ENCODE measurements at regions not wholly inside any gene's neighbourhood (a gene's known extent, or its start where the extent isn't known, plus 50 kb on each side); places are given as distances from the start of the nearest gene placed in this dataset.

DNA sequence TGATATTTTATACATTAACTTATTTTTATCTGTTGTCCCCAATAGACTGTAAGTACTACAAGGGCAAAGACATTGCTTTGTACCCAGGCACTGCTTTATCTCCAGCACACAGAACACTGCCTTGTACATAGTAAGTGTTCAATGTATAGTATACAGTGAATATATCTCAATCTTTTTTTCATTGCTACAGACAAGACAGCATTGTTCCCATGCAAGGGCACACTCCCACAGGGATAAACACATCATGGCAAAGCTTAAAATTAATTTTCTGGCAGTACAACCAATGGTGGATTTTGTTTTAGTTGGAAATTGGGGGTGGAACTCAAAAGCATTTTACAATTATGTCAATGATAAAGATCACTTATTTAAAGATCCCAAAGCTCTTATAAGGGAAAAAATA lies 112.3 kb upstream of the EEA1 start:
- H3K9me3 ChIP-seq: no peaks in the 10 kb centered on the region
- intact Hi-C loops (cut with DNase I, micrococcal nuclease): no loop called here
- peaks cover 10% of the 10 kb centered on the region for H3K4me1 ChIP-seq (ENCODE audit: low read depth)
- ATAC-seq: no peak
- H3K36me3 ChIP-seq (ENCODE audit: low read depth): no peaks in the 10 kb centered on the region
- DNase-seq: no peak
- TF ChIP-seq, protein P1, sequence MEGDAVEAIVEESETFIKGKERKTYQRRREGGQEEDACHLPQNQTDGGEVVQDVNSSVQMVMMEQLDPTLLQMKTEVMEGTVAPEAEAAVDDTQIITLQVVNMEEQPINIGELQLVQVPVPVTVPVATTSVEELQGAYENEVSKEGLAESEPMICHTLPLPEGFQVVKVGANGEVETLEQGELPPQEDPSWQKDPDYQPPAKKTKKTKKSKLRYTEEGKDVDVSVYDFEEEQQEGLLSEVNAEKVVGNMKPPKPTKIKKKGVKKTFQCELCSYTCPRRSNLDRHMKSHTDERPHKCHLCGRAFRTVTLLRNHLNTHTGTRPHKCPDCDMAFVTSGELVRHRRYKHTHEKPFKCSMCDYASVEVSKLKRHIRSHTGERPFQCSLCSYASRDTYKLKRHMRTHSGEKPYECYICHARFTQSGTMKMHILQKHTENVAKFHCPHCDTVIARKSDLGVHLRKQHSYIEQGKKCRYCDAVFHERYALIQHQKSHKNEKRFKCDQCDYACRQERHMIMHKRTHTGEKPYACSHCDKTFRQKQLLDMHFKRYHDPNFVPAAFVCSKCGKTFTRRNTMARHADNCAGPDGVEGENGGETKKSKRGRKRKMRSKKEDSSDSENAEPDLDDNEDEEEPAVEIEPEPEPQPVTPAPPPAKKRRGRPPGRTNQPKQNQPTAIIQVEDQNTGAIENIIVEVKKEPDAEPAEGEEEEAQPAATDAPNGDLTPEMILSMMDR (IDR thresholded peaks at IDR 0.05): no peak
- H3K4me3 ChIP-seq: no peak overlapping the region

DNA sequence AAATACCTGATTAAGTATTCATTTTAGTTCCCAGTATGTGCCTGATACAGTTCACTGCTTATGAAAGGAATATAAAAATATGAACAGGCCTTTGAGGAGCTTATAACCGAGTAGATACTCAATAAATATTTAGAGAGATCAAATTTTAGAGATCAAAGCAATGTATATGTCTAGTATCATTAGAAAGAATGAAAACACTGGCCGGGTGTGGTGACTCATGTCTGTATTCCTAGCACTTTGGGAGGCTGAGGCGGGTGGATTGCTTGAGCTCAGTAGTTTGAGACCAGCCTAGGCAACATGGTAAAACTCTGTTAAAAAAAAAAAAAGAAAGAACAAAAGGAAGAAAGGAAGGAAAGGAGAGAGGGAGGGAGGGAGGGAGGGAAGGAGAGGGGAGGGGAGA lies 113.2 kb upstream of the EEA1 start:
- intact Hi-C loops (cut with DNase I, micrococcal nuclease): no loop called here
- no peak overlapping the region for H3K4me3 ChIP-seq
- peak; percentile 52 for ATAC-seq

DNA sequence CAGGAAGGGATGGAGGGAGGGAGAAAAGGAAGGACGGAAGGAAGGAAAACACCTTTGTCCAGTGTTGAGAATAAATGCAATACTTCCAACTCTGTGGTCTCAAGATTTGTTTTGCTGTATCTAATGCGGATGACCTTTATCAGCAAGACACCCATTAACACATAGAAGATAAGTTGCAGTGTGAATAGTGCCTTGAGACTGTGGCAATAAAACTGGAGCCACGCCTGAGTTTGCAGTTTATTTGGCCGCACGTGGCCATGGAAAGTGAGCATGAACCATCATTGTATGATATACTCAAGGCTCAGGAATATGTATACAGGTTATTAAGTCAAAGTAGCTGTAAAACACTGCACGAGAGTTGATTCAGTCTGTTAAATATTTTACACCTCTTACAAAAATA lies 113.6 kb upstream of the EEA1 start:
- Histone ChIP-seq H3K4me3 (peak overlapping the region; percentile 14), H3K9me3 (no peaks in the 10 kb centered on the region), H3K4me1 (ENCODE audit: low read depth) (peaks cover 10% of the 10 kb centered on the region), H3K36me3 (ENCODE audit: low read depth) (no peaks in the 10 kb centered on the region)
- ATAC-seq (peak; percentile 99), DNase-seq (peak; percentile 67 to 86 (median 76))
- intact Hi-C loops (cut with DNase I, micrococcal nuclease): no loop called here
- TF ChIP-seq, protein P1 (IDR thresholded peaks at IDR 0.05): no peak

More for the DNA sequence above, 113.2 kb upstream of the EEA1 start:
- TF ChIP-seq, protein P1 (IDR thresholded peaks at IDR 0.05): no peak
- Histone ChIP-seq H3K4me1 (ENCODE audit: low read depth) (peaks cover 10% of the 10 kb centered on the region), H3K9me3 (no peaks in the 10 kb centered on the region), H3K36me3 (ENCODE audit: low read depth) (no peaks in the 10 kb centered on the region)
- no peak for DNase-seq

- Histone ChIP-seq H3K4me3 (no peak overlapping the region), H3K9me3 (no peaks in the 10 kb centered on the region), H3K4me1 (ENCODE audit: low read depth) (peaks cover 10% of the 10 kb centered on the region), H3K36me3 (ENCODE audit: low read depth) (no peaks in the 10 kb centered on the region)
- intact Hi-C loops (cut with DNase I, micrococcal nuclease): no loop called here
- ATAC-seq (peak; percentile 26), DNase-seq (no peak)
- TF ChIP-seq, protein P1 (IDR thresholded peaks at IDR 0.05): no peak
Measured at GRCh38 chr12:93043192-93043876, 114.2 kb upstream of the EEA1 start.

GRCh38 chr12:93043877-93044209 lies 114.7 kb upstream of the EEA1 start:
- ATAC-seq: no peak
- intact Hi-C loops (cut with DNase I, micrococcal nuclease): no loop called here
- H3K9me3 ChIP-seq: no peaks in the 10 kb centered on the region
- no peak overlapping the region for H3K4me3 ChIP-seq
- no peak for DNase-seq
- no peaks in the 10 kb centered on the region for H3K36me3 ChIP-seq (ENCODE audit: low read depth)
- H3K4me1 ChIP-seq (ENCODE audit: low read depth): peaks cover 10% of the 10 kb centered on the region
- TF ChIP-seq, protein P1 (IDR thresholded peaks at IDR 0.05): no peak

GRCh38 chr12:93047118-93047517 lies 118.0 kb upstream of the EEA1 start:
- intact Hi-C loops (cut with DNase I, micrococcal nuclease): no loop called here
- TF ChIP-seq, protein P1 (IDR thresholded peaks at IDR 0.05): no peak

More at GRCh38 chr12:93047118-93047517, 118.0 kb upstream of the EEA1 start:
- DNase-seq (no peak), ATAC-seq (no peak)
- no peak overlapping the region for H3K4me3 ChIP-seq
- H3K4me1 ChIP-seq (ENCODE audit: low read depth): peaks cover 10% of the 10 kb centered on the region
- H3K9me3 ChIP-seq: no peaks in the 10 kb centered on the region
- H3K36me3 ChIP-seq (ENCODE audit: low read depth): no peaks in the 10 kb centered on the region

All from mucosa of descending colon (tissue), 3 donors.